Calu3 (cell line): ENCODE measurements at regions not wholly inside any gene's neighbourhood (a gene's known extent, or its start where the extent isn't known, plus 50 kb on each side); places are given as distances from the start of the nearest gene placed in this dataset.

ENCODE experiments used
- BruUV-seq: library from RNA; stranded (reverse); fragments of 400-500 nt; replicated peaks from 2 replicates; lab custom pipeline; 2021; lab: Mats Ljungman, UMichigan
- CTCF ChIA-PET: fragments of 300-600 bp; sonication (Branson Sonifier 250); formaldehyde crosslinking; loops from one replicate; lab custom pipeline; 2022; ENCODE audit warnings: antibody characterized with exemption; lab: Charles Lee
- DNase-seq: peaks from one replicate; pipeline ENCODE4 v3.0.0; 2022
- H3K27ac Mint-ChIP-seq: one replicate; pipeline ENCODE4 v1.8.0; 2022; ENCODE audit warnings: mixed read lengths; ENCODE audit not compliant: unreplicated experiment
- H3K27me3 Mint-ChIP-seq: one replicate; pipeline ENCODE4 v1.8.0; 2022; ENCODE audit warnings: mixed read lengths; ENCODE audit not compliant: unreplicated experiment
- H3K36me3 Mint-ChIP-seq: one replicate; pipeline ENCODE4 v1.8.0; 2022; ENCODE audit warnings: mild to moderate bottlenecking, moderate library complexity, mixed read lengths; ENCODE audit not compliant: insufficient read depth, unreplicated experiment
- H3K4me1 Mint-ChIP-seq: one replicate; pipeline ENCODE4 v1.8.0; 2022; ENCODE audit warnings: mild to moderate bottlenecking, low read depth, mixed read lengths; ENCODE audit not compliant: unreplicated experiment
- H3K4me3 Mint-ChIP-seq: one replicate; pipeline ENCODE4 v1.8.0; 2022; ENCODE audit warnings: mild to moderate bottlenecking, low read depth, moderate library complexity, mixed read lengths; ENCODE audit not compliant: unreplicated experiment
- H3K9me3 Mint-ChIP-seq: one replicate; pipeline ENCODE4 v1.8.0; 2022; ENCODE audit warnings: low read depth, mixed read lengths; ENCODE audit not compliant: unreplicated experiment
- CTCF ChIP-seq: fragments of 200-600 bp; IDR thresholded peaks from one replicate; pipeline ENCODE4 v1.8.0; 2022; ENCODE audit warnings: antibody characterized with exemption; ENCODE audit not compliant: unreplicated experiment
- intact Hi-C: fragments of 100-400 bp; cut with micrococcal nuclease; formaldehyde crosslinking; loops from one replicate; pipeline ENCODE4 v1.10.0; 2022; ENCODE audit not compliant: unreplicated experiment

GRCh38 chr3:72558001-72558400 lies 290.2 kb downstream of the SHQ1 start:
- Mint-ChIP-seq H3K27me3 (no peaks in the 10 kb centered on the region), H3K4me1 (no peaks in the 10 kb centered on the region), H3K4me3 (no peak overlapping the region), H3K27ac (no peak overlapping the region), H3K36me3 (no peaks in the 10 kb centered on the region), H3K9me3 (peaks cover 10% of the 10 kb centered on the region)
- BruUV-seq, result no TSS peak
- TF ChIP-seq CTCF, result no peak
- CTCF ChIA-PET, result no interaction called here
- DNase-seq, result no peak
- intact Hi-C loops, result no loop called here

GRCh38 chr3:72555714-72556113 lies 292.5 kb downstream of the SHQ1 start:
- Mint-ChIP-seq H3K27ac (no peak overlapping the region), H3K9me3 (peaks cover 7% of the 10 kb centered on the region), H3K4me1 (no peaks in the 10 kb centered on the region), H3K4me3 (no peak overlapping the region), H3K27me3 (no peaks in the 10 kb centered on the region), H3K36me3 (no peaks in the 10 kb centered on the region)
- intact Hi-C loops, result no loop called here
- CTCF ChIA-PET, result no interaction called here
- TF ChIP-seq CTCF, result no peak
- no peak for DNase-seq
- no TSS peak for BruUV-seq

GRCh38 chr3:72554689-72555088 lies 293.6 kb downstream of the SHQ1 start:
- no peaks in the 10 kb centered on the region for H3K27me3 Mint-ChIP-seq

GRCh38 chr3:72553298-72553697 lies 294.9 kb downstream of the SHQ1 start:
- Mint-ChIP-seq H3K9me3 (peaks cover 7% of the 10 kb centered on the region), H3K27ac (no peak overlapping the region), H3K36me3 (no peaks in the 10 kb centered on the region), H3K27me3 (no peaks in the 10 kb centered on the region), H3K4me1 (peaks cover 8% of the 10 kb centered on the region), H3K4me3 (no peak overlapping the region)
- CTCF ChIA-PET, result no interaction called here
- intact Hi-C loops, result no loop called here
- no peak for DNase-seq
- no TSS peak for BruUV-seq
- no peak for TF ChIP-seq CTCF

More at GRCh38 chr3:72554689-72555088, 293.6 kb downstream of the SHQ1 start:
- Mint-ChIP-seq H3K36me3 (no peaks in the 10 kb centered on the region), H3K4me3 (no peak overlapping the region), H3K4me1 (peaks cover 8% of the 10 kb centered on the region), H3K9me3 (peaks cover 7% of the 10 kb centered on the region), H3K27ac (no peak overlapping the region)
- no TSS peak for BruUV-seq
- no peak for TF ChIP-seq CTCF
- no peak for DNase-seq
- CTCF ChIA-PET, result no interaction called here
- intact Hi-C loops, result no loop called here
